CMK (cell line): ENCODE measurements at regions not wholly inside any gene's neighbourhood (a gene's known extent, or its start where the extent isn't known, plus 50 kb on each side); places are given as distances from the start of the nearest gene placed in this dataset.

ENCODE experiments used
- DNase-seq: peaks from one replicate; pipeline ENCODE4 v3.0.0-alpha.2; 2010; ENCODE audit warnings: low read depth

- DNase-seq: no peak
Observed at GRCh38 chr4:58688568-58688967, 1578.4 kb upstream of the IGFBP7 start.

GRCh38 chr4:58679886-58680285 is 1569.7 kb upstream of the IGFBP7 start:
- DNase-seq: no peak

GRCh38 chr4:58679051-58679450 is 1568.9 kb upstream of the IGFBP7 start:
- DNase-seq: no peak

- no peak for DNase-seq
Observed at GRCh38 chr4:58669783-58670182, 1559.6 kb upstream of the IGFBP7 start.

- DNase-seq: no peak
Observed at GRCh38 chr4:58665649-58666048, 1555.5 kb upstream of the IGFBP7 start.

GRCh38 chr4:58658701-58659100 is 1548.5 kb upstream of the IGFBP7 start:
- DNase-seq: no peak

GRCh38 chr4:58653251-58653650 is 1543.1 kb upstream of the IGFBP7 start:
- DNase-seq: no peak

GRCh38 chr4:58649226-58649625 is 1539.0 kb upstream of the IGFBP7 start:
- DNase-seq: no peak

GRCh38 chr4:58646126-58646525 is 1535.9 kb upstream of the IGFBP7 start:
- DNase-seq: no peak

GRCh38 chr4:58644549-58644948 is 1534.4 kb upstream of the IGFBP7 start:
- no peak for DNase-seq

- DNase-seq: no peak
Observed at GRCh38 chr4:58636381-58636780, 1526.2 kb upstream of the IGFBP7 start.

GRCh38 chr4:58617226-58617625 is 1507.0 kb upstream of the IGFBP7 start:
- no peak for DNase-seq

- no peak for DNase-seq
Observed at GRCh38 chr4:58611012-58611411, 1500.8 kb upstream of the IGFBP7 start.

- no peak for DNase-seq
Observed at GRCh38 chr4:58606303-58606702, 1496.1 kb upstream of the IGFBP7 start.

GRCh38 chr4:58603951-58604350 is 1493.8 kb upstream of the IGFBP7 start:
- no peak for DNase-seq

GRCh38 chr4:58602731-58603359 is 1492.7 kb upstream of the IGFBP7 start:
- no peak for DNase-seq

- no peak for DNase-seq
Observed at GRCh38 chr4:58602022-58602421, 1491.8 kb upstream of the IGFBP7 start.

- DNase-seq: no peak
Observed at GRCh38 chr4:58600290-58600689, 1490.1 kb upstream of the IGFBP7 start.

- DNase-seq: no peak
Observed at GRCh38 chr4:58590722-58591121, 1480.5 kb upstream of the IGFBP7 start.

GRCh38 chr4:58587856-58588255 is 1477.7 kb upstream of the IGFBP7 start:
- DNase-seq: no peak

- DNase-seq: no peak
Observed at GRCh38 chr4:58566260-58566659, 1456.1 kb upstream of the IGFBP7 start.

GRCh38 chr4:58564695-58565475 is 1454.7 kb upstream of the IGFBP7 start:
- DNase-seq: no peak

- DNase-seq: no peak
Observed at GRCh38 chr4:58561170-58561569, 1451.0 kb upstream of the IGFBP7 start.

- no peak for DNase-seq
Observed at GRCh38 chr4:58560736-58561135, 1450.6 kb upstream of the IGFBP7 start.
